ENCODE measurements at regions not wholly inside any gene's neighbourhood (a gene's known extent, or its start where the extent isn't known, plus 50 kb on each side); places are given as distances from the start of the nearest gene placed in this dataset.

DNA sequence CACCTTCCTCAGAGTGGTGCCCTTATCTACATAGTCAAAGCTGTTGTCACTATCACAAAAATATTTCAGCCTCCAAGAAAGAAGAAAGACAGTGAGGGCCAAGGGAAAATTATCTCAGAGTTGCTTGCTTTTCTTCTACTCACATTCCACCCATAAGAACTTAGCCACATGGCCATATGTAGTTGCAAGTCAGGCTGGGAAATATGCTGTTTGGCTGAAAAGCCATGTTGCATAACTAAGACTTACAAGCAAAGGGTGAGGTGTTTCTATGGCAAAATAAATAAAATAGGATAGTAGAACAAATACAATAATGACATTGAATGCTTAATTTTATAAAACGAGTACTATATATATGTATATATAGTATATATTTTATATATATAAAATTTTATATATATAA is 365.9 kb upstream of the PABPC4L start:
- Mint-ChIP-seq H3K9me3 (ENCODE audit: unreplicated experiment) (no peaks in the 10 kb centered on the region), H3K27ac (ENCODE audit: unreplicated experiment) (no peak overlapping the region), H3K4me3 (ENCODE audit: unreplicated experiment) (no peak overlapping the region), H3K4me1 (ENCODE audit: unreplicated experiment) (no peaks in the 10 kb centered on the region), H3K27me3 (ENCODE audit: unreplicated experiment) (peaks cover 3% of the 10 kb centered on the region), H3K36me3 (ENCODE audit: low read depth, unreplicated experiment) (peaks cover 9% of the 10 kb centered on the region)
- DNase-seq (ENCODE audit: low spot score) = no peak
- TF ChIP-seq, protein P1, sequence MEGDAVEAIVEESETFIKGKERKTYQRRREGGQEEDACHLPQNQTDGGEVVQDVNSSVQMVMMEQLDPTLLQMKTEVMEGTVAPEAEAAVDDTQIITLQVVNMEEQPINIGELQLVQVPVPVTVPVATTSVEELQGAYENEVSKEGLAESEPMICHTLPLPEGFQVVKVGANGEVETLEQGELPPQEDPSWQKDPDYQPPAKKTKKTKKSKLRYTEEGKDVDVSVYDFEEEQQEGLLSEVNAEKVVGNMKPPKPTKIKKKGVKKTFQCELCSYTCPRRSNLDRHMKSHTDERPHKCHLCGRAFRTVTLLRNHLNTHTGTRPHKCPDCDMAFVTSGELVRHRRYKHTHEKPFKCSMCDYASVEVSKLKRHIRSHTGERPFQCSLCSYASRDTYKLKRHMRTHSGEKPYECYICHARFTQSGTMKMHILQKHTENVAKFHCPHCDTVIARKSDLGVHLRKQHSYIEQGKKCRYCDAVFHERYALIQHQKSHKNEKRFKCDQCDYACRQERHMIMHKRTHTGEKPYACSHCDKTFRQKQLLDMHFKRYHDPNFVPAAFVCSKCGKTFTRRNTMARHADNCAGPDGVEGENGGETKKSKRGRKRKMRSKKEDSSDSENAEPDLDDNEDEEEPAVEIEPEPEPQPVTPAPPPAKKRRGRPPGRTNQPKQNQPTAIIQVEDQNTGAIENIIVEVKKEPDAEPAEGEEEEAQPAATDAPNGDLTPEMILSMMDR (IDR thresholded peaks at IDR 0.05; ENCODE audit: unreplicated experiment) = no peak

DNA sequence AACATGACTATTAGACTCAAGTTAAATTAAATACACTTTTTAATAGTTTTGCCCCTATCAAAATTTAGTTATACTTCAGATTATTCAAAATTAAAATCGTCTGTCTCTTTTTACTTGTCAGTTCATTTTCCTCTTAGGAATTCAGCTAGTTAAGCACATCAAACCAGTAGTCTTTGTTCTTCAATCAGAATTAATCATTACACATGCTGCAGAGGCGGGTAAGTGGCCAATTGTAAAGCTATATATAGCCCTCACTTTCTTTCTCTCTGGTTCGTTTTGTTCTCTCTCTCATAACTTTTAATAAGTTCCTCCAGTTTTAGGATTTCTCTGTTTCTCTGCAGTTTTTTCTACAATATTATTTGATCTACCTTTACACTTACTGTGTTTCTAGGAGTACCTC is 359.1 kb upstream of the PABPC4L start:
- Mint-ChIP-seq H3K36me3 (ENCODE audit: low read depth, unreplicated experiment) (no peaks in the 10 kb centered on the region), H3K4me1 (ENCODE audit: unreplicated experiment) (no peaks in the 10 kb centered on the region), H3K27ac (ENCODE audit: unreplicated experiment) (no peak overlapping the region), H3K9me3 (ENCODE audit: unreplicated experiment) (no peaks in the 10 kb centered on the region), H3K4me3 (ENCODE audit: unreplicated experiment) (no peak overlapping the region), H3K27me3 (ENCODE audit: unreplicated experiment) (no peaks in the 10 kb centered on the region)
- TF ChIP-seq, protein P1 (IDR thresholded peaks at IDR 0.05; ENCODE audit: unreplicated experiment) = no peak
- DNase-seq (ENCODE audit: low spot score) = no peak

DNA sequence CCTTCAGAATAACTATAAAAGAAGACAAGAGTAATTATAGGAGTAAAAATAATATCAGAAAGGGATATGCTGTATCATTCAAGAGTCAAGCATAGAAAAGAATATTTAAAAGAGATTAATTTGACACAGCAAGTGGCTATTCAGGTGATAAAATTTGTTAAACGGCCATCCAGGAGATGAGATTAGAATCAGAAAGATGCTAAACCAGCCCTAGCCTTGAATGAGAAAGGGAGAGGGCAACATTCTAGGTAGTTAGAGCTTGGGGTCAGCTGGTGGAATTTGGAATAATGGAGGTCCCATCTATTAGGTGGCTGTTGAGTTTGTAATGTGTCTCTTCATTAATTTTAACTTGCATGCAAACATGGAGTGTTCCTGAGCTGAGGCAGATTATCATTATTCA is 350.5 kb upstream of the PABPC4L start:
- H3K27me3 Mint-ChIP-seq (ENCODE audit: unreplicated experiment) = no peaks in the 10 kb centered on the region
- no peak overlapping the region for H3K4me3 Mint-ChIP-seq (ENCODE audit: unreplicated experiment)
- no peak overlapping the region for H3K27ac Mint-ChIP-seq (ENCODE audit: unreplicated experiment)
- peaks cover 14% of the 10 kb centered on the region for H3K9me3 Mint-ChIP-seq (ENCODE audit: unreplicated experiment)
- H3K36me3 Mint-ChIP-seq (ENCODE audit: low read depth, unreplicated experiment) = peaks cover 3% of the 10 kb centered on the region
- no peak for DNase-seq (ENCODE audit: low spot score)
- H3K4me1 Mint-ChIP-seq (ENCODE audit: unreplicated experiment) = no peaks in the 10 kb centered on the region
- TF ChIP-seq, protein P1 (IDR thresholded peaks at IDR 0.05; ENCODE audit: unreplicated experiment) = no peak

GRCh38 chr4:134551348-134551747 is 349.8 kb upstream of the PABPC4L start:
- Mint-ChIP-seq H3K27me3 (ENCODE audit: unreplicated experiment) (no peaks in the 10 kb centered on the region), H3K4me3 (ENCODE audit: unreplicated experiment) (no peak overlapping the region), H3K27ac (ENCODE audit: unreplicated experiment) (no peak overlapping the region), H3K9me3 (ENCODE audit: unreplicated experiment) (peaks cover 14% of the 10 kb centered on the region), H3K4me1 (ENCODE audit: unreplicated experiment) (no peaks in the 10 kb centered on the region), H3K36me3 (ENCODE audit: low read depth, unreplicated experiment) (peaks cover 3% of the 10 kb centered on the region)
- DNase-seq (ENCODE audit: low spot score) = no peak
- TF ChIP-seq, protein P1 (IDR thresholded peaks at IDR 0.05; ENCODE audit: unreplicated experiment) = no peak

DNA sequence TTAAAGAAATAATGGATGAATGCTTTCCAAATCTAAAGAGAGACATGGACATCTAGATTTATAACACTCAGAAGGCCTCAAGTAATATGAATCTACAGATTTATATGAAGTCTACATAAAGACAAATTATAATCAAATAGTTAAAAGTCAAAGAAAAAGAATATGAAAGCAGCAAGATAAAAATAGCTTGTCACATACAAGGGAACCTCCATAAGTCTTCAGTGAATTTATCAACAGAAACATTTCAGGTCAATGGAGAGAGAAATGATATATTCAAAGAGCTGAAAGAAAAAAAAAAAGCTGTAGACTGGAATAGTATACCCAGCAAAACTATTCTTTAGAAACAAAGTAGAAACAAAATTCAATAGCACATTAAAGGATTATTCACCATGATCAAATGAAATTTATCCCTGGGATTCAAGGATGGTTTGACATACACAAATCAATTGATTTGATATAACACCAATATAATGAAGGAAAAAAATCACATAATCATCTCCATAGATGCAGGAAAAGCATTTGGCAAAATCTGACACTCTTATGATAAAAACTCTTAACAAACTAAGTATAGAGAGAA is 346.6 kb upstream of the PABPC4L start:
- Mint-ChIP-seq H3K9me3 (ENCODE audit: unreplicated experiment) (peaks cover 14% of the 10 kb centered on the region), H3K27me3 (ENCODE audit: unreplicated experiment) (no peaks in the 10 kb centered on the region), H3K27ac (ENCODE audit: unreplicated experiment) (no peak overlapping the region), H3K4me1 (ENCODE audit: unreplicated experiment) (no peaks in the 10 kb centered on the region), H3K36me3 (ENCODE audit: low read depth, unreplicated experiment) (peaks cover 3% of the 10 kb centered on the region), H3K4me3 (ENCODE audit: unreplicated experiment) (no peak overlapping the region)
- DNase-seq (ENCODE audit: low spot score) = no peak
- TF ChIP-seq, protein P1 (IDR thresholded peaks at IDR 0.05; ENCODE audit: unreplicated experiment) = no peak

Data from endothelial cell (in vitro differentiated cells).